Panc1 (cell line): ENCODE measurements at regions not wholly inside any gene's neighbourhood (a gene's known extent, or its start where the extent isn't known, plus 50 kb on each side); places are given as distances from the start of the nearest gene placed in this dataset.

ENCODE experiments used
- POLR2AphosphoS5 ChIP-seq: IDR thresholded peaks from 2 replicates; pipeline ENCODE4 v1.6.1; 2012; ENCODE audit warnings: mild to moderate bottlenecking, low read depth, low read length, moderate library complexity
- SIN3A ChIP-seq: IDR thresholded peaks from 2 replicates; pipeline ENCODE4 v1.6.1; 2012; ENCODE audit warnings: low read depth, mild to moderate bottlenecking, low read length, moderate library complexity, borderline replicate concordance; ENCODE audit not compliant: insufficient read depth
- TCF7L2 ChIP-seq: IDR thresholded peaks from 2 replicates; pipeline ENCODE4 v1.6.1; 2011; ENCODE audit warnings: mild to moderate bottlenecking, low read depth, low read length, inconsistent platforms
- TF ChIP-seq, protein P1 (sequence below): fragments of 450-650 bp; IDR thresholded peaks from 2 replicates; pipeline ENCODE4 v1.5.1; 2017; ENCODE audit warnings: mild to moderate bottlenecking
- TF ChIP-seq, protein P2 (sequence below), 2 experiments: IDR thresholded peaks; 2 replicates each; pipeline ENCODE4 v1.6.1; 2011 to 2012; ENCODE audit warnings: low read depth in 2 of 2, control low read depth in 1 of 2, low read length in 1 of 2, mild to moderate bottlenecking in 1 of 2, moderate library complexity in 1 of 2; ENCODE audit not compliant: insufficient read depth in 1 of 2

DNA sequence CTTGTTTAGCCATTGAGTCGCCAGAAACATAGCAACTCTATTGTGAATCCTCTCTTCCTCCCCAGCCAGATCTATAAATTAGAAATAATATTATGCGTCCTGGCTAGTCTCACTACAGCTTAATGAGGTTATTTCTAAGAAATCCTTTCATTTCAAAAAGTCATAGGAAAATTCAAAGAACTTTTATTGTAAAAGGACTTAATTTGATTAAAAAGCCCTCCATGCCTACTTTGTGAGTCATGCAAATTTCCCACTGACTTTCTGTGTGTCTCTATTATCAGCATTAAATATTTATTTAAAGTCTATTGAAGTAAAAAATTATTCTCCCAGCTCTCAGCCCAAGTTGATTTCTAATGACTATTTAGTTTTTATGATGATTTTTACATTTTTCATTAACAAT is 160.7 kb downstream of the PHLDA1 start:
- TF ChIP-seq, protein P1, sequence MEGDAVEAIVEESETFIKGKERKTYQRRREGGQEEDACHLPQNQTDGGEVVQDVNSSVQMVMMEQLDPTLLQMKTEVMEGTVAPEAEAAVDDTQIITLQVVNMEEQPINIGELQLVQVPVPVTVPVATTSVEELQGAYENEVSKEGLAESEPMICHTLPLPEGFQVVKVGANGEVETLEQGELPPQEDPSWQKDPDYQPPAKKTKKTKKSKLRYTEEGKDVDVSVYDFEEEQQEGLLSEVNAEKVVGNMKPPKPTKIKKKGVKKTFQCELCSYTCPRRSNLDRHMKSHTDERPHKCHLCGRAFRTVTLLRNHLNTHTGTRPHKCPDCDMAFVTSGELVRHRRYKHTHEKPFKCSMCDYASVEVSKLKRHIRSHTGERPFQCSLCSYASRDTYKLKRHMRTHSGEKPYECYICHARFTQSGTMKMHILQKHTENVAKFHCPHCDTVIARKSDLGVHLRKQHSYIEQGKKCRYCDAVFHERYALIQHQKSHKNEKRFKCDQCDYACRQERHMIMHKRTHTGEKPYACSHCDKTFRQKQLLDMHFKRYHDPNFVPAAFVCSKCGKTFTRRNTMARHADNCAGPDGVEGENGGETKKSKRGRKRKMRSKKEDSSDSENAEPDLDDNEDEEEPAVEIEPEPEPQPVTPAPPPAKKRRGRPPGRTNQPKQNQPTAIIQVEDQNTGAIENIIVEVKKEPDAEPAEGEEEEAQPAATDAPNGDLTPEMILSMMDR, result no peak
- TF ChIP-seq, protein P2, sequence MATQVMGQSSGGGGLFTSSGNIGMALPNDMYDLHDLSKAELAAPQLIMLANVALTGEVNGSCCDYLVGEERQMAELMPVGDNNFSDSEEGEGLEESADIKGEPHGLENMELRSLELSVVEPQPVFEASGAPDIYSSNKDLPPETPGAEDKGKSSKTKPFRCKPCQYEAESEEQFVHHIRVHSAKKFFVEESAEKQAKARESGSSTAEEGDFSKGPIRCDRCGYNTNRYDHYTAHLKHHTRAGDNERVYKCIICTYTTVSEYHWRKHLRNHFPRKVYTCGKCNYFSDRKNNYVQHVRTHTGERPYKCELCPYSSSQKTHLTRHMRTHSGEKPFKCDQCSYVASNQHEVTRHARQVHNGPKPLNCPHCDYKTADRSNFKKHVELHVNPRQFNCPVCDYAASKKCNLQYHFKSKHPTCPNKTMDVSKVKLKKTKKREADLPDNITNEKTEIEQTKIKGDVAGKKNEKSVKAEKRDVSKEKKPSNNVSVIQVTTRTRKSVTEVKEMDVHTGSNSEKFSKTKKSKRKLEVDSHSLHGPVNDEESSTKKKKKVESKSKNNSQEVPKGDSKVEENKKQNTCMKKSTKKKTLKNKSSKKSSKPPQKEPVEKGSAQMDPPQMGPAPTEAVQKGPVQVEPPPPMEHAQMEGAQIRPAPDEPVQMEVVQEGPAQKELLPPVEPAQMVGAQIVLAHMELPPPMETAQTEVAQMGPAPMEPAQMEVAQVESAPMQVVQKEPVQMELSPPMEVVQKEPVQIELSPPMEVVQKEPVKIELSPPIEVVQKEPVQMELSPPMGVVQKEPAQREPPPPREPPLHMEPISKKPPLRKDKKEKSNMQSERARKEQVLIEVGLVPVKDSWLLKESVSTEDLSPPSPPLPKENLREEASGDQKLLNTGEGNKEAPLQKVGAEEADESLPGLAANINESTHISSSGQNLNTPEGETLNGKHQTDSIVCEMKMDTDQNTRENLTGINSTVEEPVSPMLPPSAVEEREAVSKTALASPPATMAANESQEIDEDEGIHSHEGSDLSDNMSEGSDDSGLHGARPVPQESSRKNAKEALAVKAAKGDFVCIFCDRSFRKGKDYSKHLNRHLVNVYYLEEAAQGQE (IDR thresholded peaks at IDR 0.05; ENCODE audit: insufficient read depth in 1 of 2, low read depth in 2 of 2, low read length in 1 of 2), result no peak
- TF ChIP-seq POLR2AphosphoS5 (no peak), TCF7L2 (no peak), SIN3A (no peak)
